Mesothelial cell of epicardium (in vitro differentiated cells): ENCODE measurements at regions not wholly inside any gene's neighbourhood (a gene's known extent, or its start where the extent isn't known, plus 50 kb on each side); places are given as distances from the start of the nearest gene placed in this dataset.

Source experiments
- DNase-seq, 2 experiments: peaks; one replicate each; pipeline ENCODE4 v3.0.0; 2021; ENCODE audit warnings: low spot score in 2 of 2; ENCODE audit not compliant: unreplicated experiment in 2 of 2
- H3K27ac Mint-ChIP-seq: 2 replicates; pipeline ENCODE4 v1.8.0; 2021; ENCODE audit warnings: mixed read lengths
- H3K27me3 Mint-ChIP-seq: 2 replicates; pipeline ENCODE4 v1.8.0; 2021; ENCODE audit warnings: low read depth, mixed read lengths
- H3K36me3 Mint-ChIP-seq: 2 replicates; pipeline ENCODE4 v1.8.0; 2021; ENCODE audit warnings: mixed read lengths
- H3K4me1 Mint-ChIP-seq: 2 replicates; pipeline ENCODE4 v1.8.0; 2021; ENCODE audit warnings: mixed read lengths
- H3K4me3 Mint-ChIP-seq: 2 replicates; pipeline ENCODE4 v1.8.0; 2021; ENCODE audit warnings: mild to moderate bottlenecking, moderate library complexity, mixed read lengths
- H3K9me3 Mint-ChIP-seq: 2 replicates; pipeline ENCODE4 v1.8.0; 2021; ENCODE audit warnings: mixed read lengths
- TF ChIP-seq, protein P1 (sequence below): fragments of 200-600 bp; sonication (generic); IDR thresholded peaks from one replicate; pipeline ENCODE4 v1.5.0; 2021; ENCODE audit warnings: antibody characterized with exemption; ENCODE audit not compliant: unreplicated experiment

DNA sequence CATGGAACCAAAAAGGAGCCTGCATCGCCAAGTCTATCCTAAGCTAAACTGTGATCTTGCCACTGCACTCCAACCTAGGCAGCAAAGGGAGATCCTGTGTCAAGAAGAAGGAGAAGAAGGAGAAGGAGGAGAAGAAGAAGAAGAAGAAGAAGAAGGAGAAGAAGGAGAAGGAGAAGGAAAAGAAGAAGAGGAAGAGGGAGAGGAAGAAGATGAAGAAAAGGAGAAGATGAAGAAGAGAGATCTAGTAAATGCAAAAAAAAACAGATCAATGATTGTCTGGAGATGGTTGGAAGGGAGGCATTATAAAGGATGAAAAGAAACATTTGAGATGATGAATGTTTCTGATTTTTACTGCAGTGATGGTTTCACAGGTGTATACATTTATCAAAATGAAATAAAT is 1629.0 kb upstream of the PIK3C3 start:
- no peaks in the 10 kb centered on the region for H3K4me1 Mint-ChIP-seq
- no peak for DNase-seq
- TF ChIP-seq, protein P1, sequence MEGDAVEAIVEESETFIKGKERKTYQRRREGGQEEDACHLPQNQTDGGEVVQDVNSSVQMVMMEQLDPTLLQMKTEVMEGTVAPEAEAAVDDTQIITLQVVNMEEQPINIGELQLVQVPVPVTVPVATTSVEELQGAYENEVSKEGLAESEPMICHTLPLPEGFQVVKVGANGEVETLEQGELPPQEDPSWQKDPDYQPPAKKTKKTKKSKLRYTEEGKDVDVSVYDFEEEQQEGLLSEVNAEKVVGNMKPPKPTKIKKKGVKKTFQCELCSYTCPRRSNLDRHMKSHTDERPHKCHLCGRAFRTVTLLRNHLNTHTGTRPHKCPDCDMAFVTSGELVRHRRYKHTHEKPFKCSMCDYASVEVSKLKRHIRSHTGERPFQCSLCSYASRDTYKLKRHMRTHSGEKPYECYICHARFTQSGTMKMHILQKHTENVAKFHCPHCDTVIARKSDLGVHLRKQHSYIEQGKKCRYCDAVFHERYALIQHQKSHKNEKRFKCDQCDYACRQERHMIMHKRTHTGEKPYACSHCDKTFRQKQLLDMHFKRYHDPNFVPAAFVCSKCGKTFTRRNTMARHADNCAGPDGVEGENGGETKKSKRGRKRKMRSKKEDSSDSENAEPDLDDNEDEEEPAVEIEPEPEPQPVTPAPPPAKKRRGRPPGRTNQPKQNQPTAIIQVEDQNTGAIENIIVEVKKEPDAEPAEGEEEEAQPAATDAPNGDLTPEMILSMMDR: no peak
- H3K27me3 Mint-ChIP-seq: no peaks in the 10 kb centered on the region
- H3K4me3 Mint-ChIP-seq: no peak overlapping the region
- no peak overlapping the region for H3K27ac Mint-ChIP-seq
- no peaks in the 10 kb centered on the region for H3K36me3 Mint-ChIP-seq
- peaks cover 4% of the 10 kb centered on the region for H3K9me3 Mint-ChIP-seq

DNA sequence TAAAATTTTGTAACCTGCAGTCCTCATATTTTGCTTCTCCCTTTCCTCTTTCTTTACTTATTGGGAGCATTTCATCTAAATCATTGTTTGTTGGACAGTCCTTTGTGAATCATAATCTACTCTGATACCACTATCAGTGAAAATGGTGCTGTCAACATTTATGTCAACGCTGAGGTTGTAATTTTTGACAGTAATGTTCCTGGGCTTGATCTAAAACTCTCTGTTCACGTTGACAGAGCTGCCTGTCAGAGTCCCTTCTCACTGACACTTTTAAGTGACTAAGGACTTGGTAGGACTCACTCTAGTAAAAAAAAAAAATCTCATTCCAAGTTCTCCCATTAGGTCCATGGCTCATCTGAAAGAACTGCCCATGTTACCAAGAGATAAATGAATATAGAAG is 1640.8 kb upstream of the PIK3C3 start:
- H3K9me3 Mint-ChIP-seq: no peaks in the 10 kb centered on the region

DNA sequence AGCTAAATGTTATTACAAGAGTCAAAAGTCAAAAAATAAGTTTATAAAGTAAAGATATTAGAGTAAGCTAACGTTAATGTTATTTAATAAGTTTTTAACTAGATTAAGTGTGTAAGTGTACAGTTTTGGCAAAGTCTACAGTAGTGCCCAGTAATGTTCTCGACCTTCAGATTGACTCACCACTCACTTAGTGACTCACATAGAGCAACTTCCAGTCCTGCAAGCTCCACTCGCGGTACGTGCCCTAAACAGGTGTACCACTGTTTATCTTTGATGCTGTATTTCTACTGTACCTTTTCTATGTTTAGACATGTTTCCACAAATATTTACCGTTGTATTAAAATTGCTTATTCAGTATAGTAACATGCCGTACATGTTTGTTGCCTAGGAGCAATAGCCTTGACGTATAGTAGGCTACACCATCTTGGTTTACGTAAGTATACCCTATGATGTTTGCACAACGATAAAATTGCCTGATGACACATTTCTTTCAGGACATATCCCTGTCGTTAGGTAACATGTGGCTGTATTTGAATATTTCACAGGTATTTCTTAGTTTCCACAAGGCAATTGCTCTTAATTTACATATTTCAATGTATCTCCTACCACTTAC is 1641.9 kb upstream of the PIK3C3 start:
- Mint-ChIP-seq H3K36me3 (no peaks in the 10 kb centered on the region), H3K27ac (no peak overlapping the region), H3K4me1 (no peaks in the 10 kb centered on the region), H3K4me3 (no peak overlapping the region), H3K9me3 (no peaks in the 10 kb centered on the region), H3K27me3 (no peaks in the 10 kb centered on the region)
- TF ChIP-seq, protein P1: no peak
- DNase-seq: no peak

More for the DNA sequence above, 1640.8 kb upstream of the PIK3C3 start:
- no peak overlapping the region for H3K27ac Mint-ChIP-seq
- no peaks in the 10 kb centered on the region for H3K27me3 Mint-ChIP-seq
- no peaks in the 10 kb centered on the region for H3K36me3 Mint-ChIP-seq
- TF ChIP-seq, protein P1: no peak
- no peaks in the 10 kb centered on the region for H3K4me1 Mint-ChIP-seq
- H3K4me3 Mint-ChIP-seq: no peak overlapping the region
- DNase-seq: no peak

DNA sequence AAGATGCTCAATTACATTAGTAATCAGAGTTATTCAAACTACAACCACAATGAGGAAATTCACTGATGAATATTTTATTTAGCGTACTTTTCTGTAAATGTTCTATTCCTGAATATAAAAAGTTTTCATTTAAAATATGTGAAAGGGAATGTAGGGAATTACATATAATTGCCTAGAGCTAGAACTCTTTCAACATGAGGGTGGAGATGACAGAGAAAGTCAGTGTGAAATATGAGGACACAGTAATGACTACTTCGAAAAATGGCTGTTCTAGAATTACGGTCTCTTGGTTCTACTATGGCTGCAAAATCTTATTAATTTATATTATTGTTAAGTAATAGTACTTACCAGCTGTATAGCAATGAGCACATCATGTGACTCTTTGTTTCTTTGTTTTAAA is 1647.4 kb upstream of the PIK3C3 start:
- Mint-ChIP-seq H3K27me3 (no peaks in the 10 kb centered on the region), H3K27ac (no peak overlapping the region), H3K9me3 (peaks cover 19% of the 10 kb centered on the region), H3K36me3 (peaks cover 5% of the 10 kb centered on the region), H3K4me3 (no peak overlapping the region), H3K4me1 (no peaks in the 10 kb centered on the region)
- DNase-seq: no peak
- TF ChIP-seq, protein P1: no peak

DNA sequence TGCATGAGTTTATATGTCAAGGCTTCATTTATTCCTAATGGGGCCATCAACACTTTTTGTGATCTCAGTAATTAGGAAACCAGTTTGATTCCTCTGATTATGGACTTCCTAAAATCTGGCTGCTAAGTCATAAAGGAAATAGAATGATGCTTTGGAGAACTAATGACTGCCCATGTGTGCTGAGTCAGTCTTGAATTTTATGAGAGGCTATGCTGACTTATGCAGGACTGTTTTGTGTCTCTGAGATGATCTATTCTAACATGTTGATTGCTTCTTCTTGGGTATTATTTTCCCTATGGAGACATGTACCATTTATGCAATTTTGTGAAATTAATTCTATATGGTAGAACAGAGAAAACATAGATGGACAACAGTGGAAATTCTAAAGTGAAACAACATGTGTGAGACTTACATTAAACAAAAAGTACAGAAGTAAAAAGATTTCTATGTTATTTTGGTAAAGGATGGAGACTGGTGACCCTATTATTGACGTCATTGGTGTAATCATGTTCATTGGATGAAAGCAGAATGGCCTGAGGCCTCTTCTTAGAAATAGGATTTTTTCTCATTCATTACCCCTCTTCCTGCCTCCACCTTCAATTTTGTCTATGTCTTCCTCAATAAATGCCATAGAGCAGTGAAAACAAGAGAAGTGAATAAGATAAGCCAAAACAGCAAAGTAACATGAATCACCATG is 1658.2 kb upstream of the PIK3C3 start:
- DNase-seq: no peak
- no peaks in the 10 kb centered on the region for H3K36me3 Mint-ChIP-seq
- no peak overlapping the region for H3K27ac Mint-ChIP-seq
- no peaks in the 10 kb centered on the region for H3K27me3 Mint-ChIP-seq
- H3K4me3 Mint-ChIP-seq: no peak overlapping the region
- H3K4me1 Mint-ChIP-seq: no peaks in the 10 kb centered on the region
- peaks cover 7% of the 10 kb centered on the region for H3K9me3 Mint-ChIP-seq
- TF ChIP-seq, protein P1: no peak
